HG03439 (cell line): ENCODE measurements at regions not wholly inside any gene's neighbourhood (a gene's known extent, or its start where the extent isn't known, plus 50 kb on each side); places are given as distances from the start of the nearest gene placed in this dataset.
"Not testable (repeated sequence)": the region's sequence is repeated elsewhere in the genome, so short reads cannot be mapped to it uniquely, and the experiment has no call there.

ENCODE experiments used
- ATAC-seq: cut with Tn5 transposase; IDR thresholded peaks from one replicate; pipeline ENCODE4 v1.9.1; 2021; ENCODE audit warnings: mild to moderate bottlenecking, moderate library complexity; ENCODE audit not compliant: unreplicated experiment

GRCh38 chr1:221494670-221495069 is 247.2 kb downstream of the DUSP10 start:
- no peak for ATAC-seq

DNA sequence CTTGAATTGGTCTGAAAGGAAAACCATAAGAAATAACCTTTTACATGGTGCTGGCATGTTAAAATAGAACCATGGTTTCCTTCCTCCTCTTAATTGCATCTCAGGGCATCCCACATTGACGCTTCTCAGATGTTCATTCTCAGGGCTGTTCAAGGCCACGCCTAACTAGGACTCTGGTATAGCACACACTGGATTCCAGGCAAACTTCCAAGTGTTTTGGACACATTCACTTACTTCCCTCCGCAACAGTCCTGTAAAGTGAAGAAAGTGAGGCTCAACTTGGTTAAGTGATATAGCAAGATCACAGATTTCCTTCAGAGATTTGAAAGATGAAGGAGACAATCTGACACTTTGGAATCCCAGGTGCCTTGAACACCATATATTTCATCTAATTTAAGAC is 244.8 kb downstream of the DUSP10 start:
- ATAC-seq = no peak

DNA sequence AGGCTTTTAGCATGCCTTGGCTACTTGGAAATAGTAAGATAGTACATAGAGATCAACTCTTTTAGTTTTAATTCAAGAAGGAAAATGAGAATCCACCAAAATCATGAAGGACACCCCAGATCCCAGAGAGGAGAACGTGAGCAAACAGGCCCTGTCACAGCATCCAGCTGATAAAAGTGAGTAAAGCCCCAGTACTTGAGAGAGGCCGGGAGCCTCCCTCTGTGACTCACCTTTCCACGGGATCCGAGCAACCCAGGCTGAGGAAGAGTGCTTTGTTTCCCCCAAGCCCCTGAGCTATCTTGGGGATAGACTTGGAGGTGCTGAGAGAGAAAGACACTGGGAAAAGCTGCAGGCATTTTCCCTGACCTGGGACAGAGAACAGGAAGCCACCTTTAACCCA is 238.6 kb downstream of the DUSP10 start:
- ATAC-seq = no peak

GRCh38 chr1:221509575-221510355 is 232.1 kb downstream of the DUSP10 start:
- ATAC-seq = no peak

DNA sequence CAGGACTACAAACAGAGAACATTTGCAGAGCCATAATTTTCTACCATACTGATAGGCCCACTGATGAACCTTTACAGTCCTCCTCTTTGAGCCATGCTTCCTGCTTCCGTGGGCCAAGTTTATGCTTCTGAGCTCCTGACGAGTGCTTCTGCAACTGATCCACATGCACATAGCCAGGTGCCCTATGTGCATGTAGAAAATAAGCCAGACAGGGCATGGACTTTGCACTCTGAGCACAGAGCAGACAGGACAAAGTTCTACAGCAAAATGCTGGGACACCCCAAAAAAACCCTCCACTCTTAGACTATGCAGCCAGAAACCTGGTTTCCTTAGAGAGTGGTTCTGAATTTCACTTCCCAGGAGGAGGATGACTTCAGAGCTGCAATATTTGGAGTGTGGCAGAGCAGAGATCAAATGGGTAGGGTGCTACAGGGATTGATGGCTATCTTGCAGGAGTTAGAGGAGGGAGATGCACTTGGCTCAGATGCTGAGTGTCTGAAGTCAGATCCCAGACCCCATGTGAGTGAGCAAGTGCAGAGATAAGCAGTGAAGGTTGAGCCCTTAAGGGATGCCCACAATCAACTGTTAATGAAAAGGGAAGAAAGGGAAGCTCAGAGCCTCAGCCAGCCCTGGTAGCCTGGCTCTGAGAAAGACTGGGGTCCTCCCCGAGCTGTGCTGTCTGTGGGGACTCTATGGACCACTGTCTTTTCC is 230.9 kb downstream of the DUSP10 start:
- no peak for ATAC-seq

- ATAC-seq = no peak
Observed at GRCh38 chr1:221511797-221512196, 230.1 kb downstream of the DUSP10 start.

- no peak for ATAC-seq
Observed at GRCh38 chr1:221514806-221515205, 227.1 kb downstream of the DUSP10 start.

DNA sequence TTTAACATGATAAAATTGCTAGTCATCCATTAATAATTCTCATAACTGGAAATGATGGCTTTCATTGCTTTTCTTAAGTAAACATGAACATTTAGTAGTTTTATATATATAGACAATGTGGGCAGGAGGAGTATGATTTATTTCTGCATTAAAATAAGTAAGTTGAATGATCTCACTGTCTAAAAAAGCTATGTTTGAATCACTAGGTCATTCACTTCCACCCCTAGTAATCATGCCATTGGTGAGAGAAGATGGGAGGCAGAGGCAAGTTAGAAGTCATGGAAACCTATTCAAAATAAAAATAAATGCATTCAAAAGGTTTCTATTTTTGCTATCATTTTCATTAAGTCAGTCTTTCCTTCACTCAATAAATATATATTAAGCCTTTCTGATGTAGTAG is 226.4 kb downstream of the DUSP10 start:
- ATAC-seq = no peak

DNA sequence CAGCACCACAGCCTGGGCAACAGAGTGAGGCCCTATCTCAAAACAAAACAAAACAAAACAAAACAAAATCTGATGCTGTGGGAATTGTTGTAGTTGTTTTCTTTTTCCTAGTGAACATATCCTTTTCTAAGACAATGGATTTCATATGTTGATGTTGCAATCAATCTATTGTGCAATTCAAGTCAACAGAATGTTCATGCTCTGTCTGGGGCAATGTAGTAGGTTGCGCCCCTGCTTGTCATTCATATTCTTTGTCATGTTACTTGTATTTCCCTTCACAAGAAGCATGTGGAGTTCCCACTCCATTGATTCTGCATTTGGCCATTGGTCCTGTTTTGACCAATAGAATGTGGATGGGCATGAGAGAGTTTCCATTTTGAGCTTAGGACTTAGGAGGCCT is 223.9 kb downstream of the DUSP10 start:
- no peak for ATAC-seq

- ATAC-seq = no peak
Observed at GRCh38 chr1:221520250-221520649, 221.6 kb downstream of the DUSP10 start.

GRCh38 chr1:221521686-221522085 is 220.2 kb downstream of the DUSP10 start:
- ATAC-seq = no peak

GRCh38 chr1:221522529-221522940 is 219.4 kb downstream of the DUSP10 start:
- no peak for ATAC-seq

DNA sequence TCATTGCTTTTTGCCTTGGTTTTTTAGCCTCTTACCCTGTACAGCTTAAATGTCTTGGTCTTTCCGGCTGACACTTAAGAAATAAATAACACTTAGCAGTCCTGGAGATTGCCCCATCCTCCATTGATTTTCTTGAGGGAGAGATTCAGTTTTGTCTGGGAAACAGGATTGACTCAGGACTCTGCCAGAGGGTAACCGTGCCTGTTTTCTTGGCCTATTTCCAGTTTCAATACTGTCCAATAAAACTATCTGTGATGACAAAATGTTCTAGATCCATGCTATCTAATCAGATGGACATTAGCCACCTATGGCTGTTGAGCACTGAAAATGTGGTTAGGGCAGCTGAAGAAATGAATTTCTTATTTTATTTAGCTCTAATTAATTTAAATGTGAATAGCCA is 216.1 kb downstream of the DUSP10 start:
- ATAC-seq = no peak

DNA sequence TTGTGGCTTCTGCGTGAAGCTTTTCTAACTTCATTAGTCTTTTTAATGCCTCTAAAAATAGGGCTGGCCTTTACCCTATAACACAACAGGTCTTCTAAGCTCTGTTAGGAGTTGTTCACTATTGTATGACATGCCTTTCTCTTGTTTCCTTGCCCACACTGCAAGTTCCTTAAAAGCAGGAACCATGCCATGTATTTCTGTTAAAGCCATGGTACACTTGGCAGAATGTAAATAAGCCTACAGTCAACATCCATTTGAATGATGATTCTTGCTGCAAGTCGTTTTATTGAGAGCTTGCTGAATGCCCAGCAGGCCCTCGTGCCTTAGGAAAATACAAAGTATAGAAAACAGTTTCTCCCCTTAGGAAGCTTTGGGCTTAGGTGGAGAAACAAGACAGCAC is 214.6 kb downstream of the DUSP10 start:
- ATAC-seq = no peak

- ATAC-seq = no peak
Observed at GRCh38 chr1:221527886-221528624, 213.8 kb downstream of the DUSP10 start.

GRCh38 chr1:221530159-221530558 is 211.7 kb downstream of the DUSP10 start:
- ATAC-seq = not testable (repeated sequence)

DNA sequence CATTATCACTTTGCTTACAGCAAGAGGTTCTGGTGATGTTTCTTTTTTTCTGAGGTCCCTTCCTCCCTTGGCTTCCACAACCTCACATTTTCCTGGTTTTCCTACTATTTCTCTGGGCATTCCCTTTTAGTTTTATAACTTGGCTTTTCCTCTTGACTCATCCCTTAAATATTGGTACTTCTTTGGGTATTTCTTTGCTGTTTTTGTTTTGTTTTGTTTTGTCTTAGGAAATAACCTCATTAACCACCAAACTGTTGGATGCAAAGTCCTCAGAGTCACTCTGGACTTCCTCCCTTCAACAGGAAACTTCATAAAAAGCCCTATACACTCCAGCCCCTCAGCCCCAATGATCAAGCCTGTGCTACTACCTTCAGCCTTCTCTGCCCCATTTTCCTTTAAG is 211.1 kb downstream of the DUSP10 start:
- ATAC-seq = no peak

- ATAC-seq = no peak
Observed at GRCh38 chr1:221532071-221532773, 209.7 kb downstream of the DUSP10 start.

DNA sequence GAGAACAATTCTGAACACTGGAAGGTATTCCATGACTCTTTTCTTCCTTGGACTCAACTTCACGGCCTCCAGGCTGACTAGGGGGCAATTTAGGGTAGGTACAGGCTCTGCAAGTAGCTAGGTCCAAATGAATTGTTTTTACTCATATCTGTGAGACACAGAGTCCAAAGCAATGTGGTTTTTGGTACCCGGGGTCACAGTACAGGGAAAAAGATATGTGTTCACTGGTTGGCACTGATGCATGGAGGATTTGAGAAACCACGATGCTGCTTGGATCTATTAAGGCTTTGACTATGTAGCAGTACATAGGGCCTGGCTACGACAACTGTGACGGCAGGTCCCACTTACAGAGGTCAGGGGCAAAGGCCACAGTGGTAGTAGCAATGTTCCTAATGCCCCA is 200.6 kb downstream of the DUSP10 start:
- ATAC-seq = no peak

GRCh38 chr1:221543529-221544120 is 198.3 kb downstream of the DUSP10 start:
- ATAC-seq = no peak

GRCh38 chr1:221548942-221549341 is 192.9 kb downstream of the DUSP10 start:
- no peak for ATAC-seq
